ENCODE measurements at regions not wholly inside any gene's neighbourhood (a gene's known extent, or its start where the extent isn't known, plus 50 kb on each side); places are given as distances from the start of the nearest gene placed in this dataset.
A peak's percentile ranks its signal among the peaks of the same experiment; 100 is the strongest.

- DNase-seq: no peak
These were observed 179.7 kb downstream of the ANAPC1 start for GRCh38 chr2:111704246-111704645.

GRCh38 chr2:111705239-111705638 lies 178.8 kb downstream of the ANAPC1 start:
- no peak for DNase-seq

GRCh38 chr2:111705711-111706336 lies 178.2 kb downstream of the ANAPC1 start:
- peak; percentile 65 for DNase-seq

- DNase-seq: no peak
These were observed 177.5 kb downstream of the ANAPC1 start for GRCh38 chr2:111706481-111707001.

GRCh38 chr2:111707700-111708099 lies 176.3 kb downstream of the ANAPC1 start:
- DNase-seq: no peak

- DNase-seq: no peak
These were observed 175.4 kb downstream of the ANAPC1 start for GRCh38 chr2:111708476-111709180.

- no peak for DNase-seq
These were observed 174.7 kb downstream of the ANAPC1 start for GRCh38 chr2:111709321-111709720.

GRCh38 chr2:111710085-111710484 lies 173.9 kb downstream of the ANAPC1 start:
- DNase-seq: no peak

GRCh38 chr2:111710613-111711012 lies 173.4 kb downstream of the ANAPC1 start:
- no peak for DNase-seq

- DNase-seq: no peak
These were observed 172.7 kb downstream of the ANAPC1 start for GRCh38 chr2:111711270-111711669.

- no peak for DNase-seq
These were observed 171.6 kb downstream of the ANAPC1 start for GRCh38 chr2:111712361-111712760.

- no peak for DNase-seq
These were observed 171.0 kb downstream of the ANAPC1 start for GRCh38 chr2:111712940-111713515.

- no peak for DNase-seq
These were observed 167.7 kb downstream of the ANAPC1 start for GRCh38 chr2:111715987-111716904.

- no peak for DNase-seq
These were observed 166.9 kb downstream of the ANAPC1 start for GRCh38 chr2:111716905-111717775.

Measured in retina (tissue), 1 donor.